Ishikawa (cell line): ENCODE measurements at regions not wholly inside any gene's neighbourhood (a gene's known extent, or its start where the extent isn't known, plus 50 kb on each side); places are given as distances from the start of the nearest gene placed in this dataset.

Experiments
- CEBPB ChIP-seq: IDR thresholded peaks from 2 replicates; pipeline ENCODE4 v1.6.1; 2012
- CREB1 ChIP-seq: IDR thresholded peaks from 2 replicates; pipeline ENCODE4 v1.6.1; 2012; ENCODE audit warnings: low read depth
- EGR1 ChIP-seq: IDR thresholded peaks from 2 replicates; pipeline ENCODE4 v1.6.1; 2012
- EP300 ChIP-seq: IDR thresholded peaks from 2 replicates; pipeline ENCODE4 v1.6.1; 2012; ENCODE audit warnings: borderline replicate concordance
- FOXM1 ChIP-seq: IDR thresholded peaks from 2 replicates; pipeline ENCODE4 v1.6.1; 2012; ENCODE audit warnings: low read depth, borderline replicate concordance
- MAX ChIP-seq: IDR thresholded peaks from 2 replicates; pipeline ENCODE4 v1.6.1; 2012
- NFIC ChIP-seq: IDR thresholded peaks from 2 replicates; pipeline ENCODE4 v1.6.1; 2012
- RAD21 ChIP-seq: IDR thresholded peaks from 2 replicates; pipeline ENCODE4 v1.6.1; 2012; ENCODE audit warnings: low read depth
- REST ChIP-seq: IDR thresholded peaks from 2 replicates; pipeline ENCODE4 v1.6.1; 2012; ENCODE audit warnings: low read depth, mild to moderate bottlenecking
- TAF1 ChIP-seq: IDR thresholded peaks from 2 replicates; pipeline ENCODE4 v1.6.1; 2012; ENCODE audit warnings: low read depth, mild to moderate bottlenecking
- TCF12 ChIP-seq: IDR thresholded peaks from 2 replicates; pipeline ENCODE4 v1.6.1; 2012; ENCODE audit warnings: low read depth
- TEAD4 ChIP-seq: IDR thresholded peaks from 2 replicates; pipeline ENCODE4 v1.6.1; 2012
- USF1 ChIP-seq: IDR thresholded peaks from 2 replicates; pipeline ENCODE4 v1.6.1; 2012
- YY1 ChIP-seq: IDR thresholded peaks from 2 replicates; pipeline ENCODE4 v1.6.1; 2012; ENCODE audit warnings: low read depth
- ZBTB7A ChIP-seq: IDR thresholded peaks from 2 replicates; pipeline ENCODE4 v1.6.1; 2012; ENCODE audit warnings: low read depth

- TF ChIP-seq EGR1 (no peak), TAF1 (no peak), USF1 (no peak)
Observed at GRCh38 chr6:120954111-120954510, 380.2 kb downstream of the TBC1D32 start.

GRCh38 chr6:120951258-120951657, 383.0 kb downstream of the TBC1D32 start:
- no peak for TF ChIP-seq CREB1
- TF ChIP-seq EGR1: no peak
- no peak for TF ChIP-seq FOXM1

GRCh38 chr6:120947111-120947510, 387.2 kb downstream of the TBC1D32 start:
- TF ChIP-seq EGR1: no peak
- no peak for TF ChIP-seq REST
- no peak for TF ChIP-seq EP300
- TF ChIP-seq RAD21: no peak
- no peak for TF ChIP-seq FOXM1
- TF ChIP-seq USF1: no peak

- TF ChIP-seq NFIC (no peak), TEAD4 (no peak), MAX (no peak), TAF1 (no peak), REST (no peak), CEBPB (no peak), EP300 (no peak), FOXM1 (no peak), CREB1 (no peak), ZBTB7A (no peak), YY1 (no peak), RAD21 (no peak)
Observed at GRCh38 chr6:120945905-120946594, 388.2 kb downstream of the TBC1D32 start.

- TF ChIP-seq ZBTB7A: no peak
- no peak for TF ChIP-seq EP300
- no peak for TF ChIP-seq TEAD4
Observed at GRCh38 chr6:120938876-120939472, 395.3 kb downstream of the TBC1D32 start.

- TF ChIP-seq EGR1 (no peak), FOXM1 (no peak), TAF1 (no peak), CEBPB (no peak), NFIC (no peak), TEAD4 (no peak), RAD21 (no peak), CREB1 (no peak), ZBTB7A (no peak), MAX (no peak), EP300 (no peak), REST (no peak), YY1 (no peak), TCF12 (no peak), USF1 (no peak)
Observed at GRCh38 chr6:120938164-120938875, 396.0 kb downstream of the TBC1D32 start.
